Skin epidermis (tissue), 12 donors: ENCODE measurements at regions not wholly inside any gene's neighbourhood (a gene's known extent, or its start where the extent isn't known, plus 50 kb on each side); places are given as distances from the start of the nearest gene placed in this dataset.

ENCODE experiments used
- H3K27ac ChIP-seq, 21 experiments: fragments of 200-600 bp; sonication (generic) in 11 of 21; one replicate each; pipeline ENCODE4 v1.5.0; 2020; ENCODE audit warnings: mild to moderate bottlenecking in 3 of 21, inconsistent platforms in 2 of 21, moderate library complexity in 2 of 21
- H3K4me3 ChIP-seq, 7 experiments: fragments of 200-600 bp; sonication (generic) in 2 of 7; one replicate each; pipeline ENCODE4 v1.5.0; 2020; ENCODE audit warnings: inconsistent platforms in 2 of 7, mild to moderate bottlenecking in 2 of 7, moderate library complexity in 1 of 7

DNA sequence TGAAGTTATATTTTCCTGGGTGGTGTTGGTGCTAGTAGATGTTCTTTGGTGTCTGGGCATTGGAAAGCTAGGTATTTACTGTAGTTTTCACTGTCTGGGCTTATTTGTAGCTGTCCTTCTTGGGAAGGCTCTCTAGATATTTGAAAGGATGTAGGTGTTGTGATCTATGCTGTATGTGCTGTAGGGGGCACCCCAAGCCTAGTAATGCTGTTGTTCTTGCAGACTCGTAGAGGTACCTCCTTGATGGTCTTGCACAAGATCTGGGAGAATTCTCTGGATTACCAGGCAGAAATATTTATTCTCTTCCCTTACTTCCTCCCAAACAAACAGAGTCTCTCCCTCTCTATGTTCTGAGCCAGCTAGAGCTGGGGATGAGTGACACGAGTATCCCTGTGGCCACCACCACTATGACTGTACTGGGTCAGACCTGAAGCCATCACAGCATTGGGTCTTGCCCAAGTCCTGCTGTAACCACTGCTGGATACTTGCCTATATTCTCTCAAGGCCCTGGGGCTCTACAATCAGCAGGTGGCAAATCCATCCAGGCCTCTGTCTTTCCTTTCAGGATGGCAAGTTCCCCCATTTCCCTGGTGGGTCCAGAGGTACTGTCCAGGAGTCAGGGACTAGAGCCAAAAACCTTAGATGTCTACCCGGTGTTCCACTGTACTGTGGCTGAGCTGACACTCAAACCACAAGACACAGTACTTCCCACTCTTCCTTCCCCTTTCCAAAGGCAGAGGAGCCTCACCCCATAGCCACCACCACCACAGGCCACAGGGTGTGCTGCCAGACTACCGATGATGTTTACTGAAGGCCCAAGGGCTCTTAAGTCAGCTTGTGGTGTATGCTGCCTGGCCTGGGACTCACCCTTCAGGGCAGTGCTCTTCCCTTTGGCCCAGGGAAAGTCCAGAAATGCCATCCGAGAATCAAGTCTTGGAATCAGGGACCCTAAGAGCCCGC lies 195.2 kb upstream of the DPPA4 start:
- H3K4me3 ChIP-seq, result no peak overlapping the region
- H3K27ac ChIP-seq, result no peak overlapping the region

DNA sequence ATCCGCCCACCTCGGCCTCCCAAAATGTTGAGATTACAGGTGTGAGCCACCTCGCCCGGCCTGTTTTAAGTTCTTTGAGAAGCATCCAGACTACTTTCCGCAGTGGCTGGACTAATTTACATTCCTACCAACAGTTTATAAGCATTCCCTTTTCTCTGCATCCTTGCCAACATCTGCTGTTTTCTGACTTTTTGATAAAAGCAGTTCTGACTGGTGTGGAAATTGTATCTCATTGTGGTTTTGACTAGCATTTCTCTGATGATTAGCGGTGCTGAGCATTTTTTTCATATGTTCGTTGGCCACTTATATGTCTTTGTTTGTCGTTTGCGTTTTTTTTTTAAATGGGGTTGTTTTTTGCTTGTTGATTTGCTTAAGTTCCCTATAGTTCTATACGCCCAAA lies 208.4 kb upstream of the DPPA4 start:
- H3K4me3 ChIP-seq, result no peak overlapping the region
- H3K27ac ChIP-seq, result no peak overlapping the region

DNA sequence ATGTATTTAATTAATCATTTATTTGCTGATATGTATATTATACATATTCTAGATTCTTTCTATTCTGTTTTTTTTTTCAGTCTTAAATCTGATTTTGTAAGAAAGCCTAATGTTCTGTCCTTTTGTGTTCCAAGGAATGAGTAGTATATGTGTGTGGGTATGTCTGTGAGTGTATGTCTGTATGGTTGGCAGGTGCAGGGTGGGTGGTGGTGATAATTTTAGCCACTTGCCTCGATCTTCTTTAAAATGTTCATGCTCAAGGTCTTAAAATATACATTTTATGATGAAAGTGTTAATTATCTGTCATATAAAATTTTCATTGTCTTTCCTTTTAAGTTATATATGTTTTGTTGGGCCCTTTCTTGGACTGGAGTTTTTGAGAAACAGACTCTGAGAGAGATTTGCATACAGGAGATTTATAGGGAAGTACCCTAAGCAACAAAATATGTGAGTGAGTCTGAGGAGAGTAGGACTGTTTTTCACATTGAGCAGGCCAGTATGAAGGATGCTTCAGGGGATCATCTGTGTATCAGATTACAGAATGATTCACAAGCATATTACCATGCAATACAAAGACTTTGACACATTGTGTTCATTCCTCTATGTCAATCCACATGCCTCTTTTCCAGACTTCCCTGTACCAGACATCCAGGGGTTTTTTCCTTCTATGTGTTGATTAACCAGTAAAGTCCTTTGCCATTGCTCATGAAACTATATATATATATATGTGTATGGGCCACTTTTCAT lies 211.0 kb upstream of the DPPA4 start:
- Histone ChIP-seq H3K4me3 (no peak overlapping the region), H3K27ac (no peak overlapping the region)

DNA sequence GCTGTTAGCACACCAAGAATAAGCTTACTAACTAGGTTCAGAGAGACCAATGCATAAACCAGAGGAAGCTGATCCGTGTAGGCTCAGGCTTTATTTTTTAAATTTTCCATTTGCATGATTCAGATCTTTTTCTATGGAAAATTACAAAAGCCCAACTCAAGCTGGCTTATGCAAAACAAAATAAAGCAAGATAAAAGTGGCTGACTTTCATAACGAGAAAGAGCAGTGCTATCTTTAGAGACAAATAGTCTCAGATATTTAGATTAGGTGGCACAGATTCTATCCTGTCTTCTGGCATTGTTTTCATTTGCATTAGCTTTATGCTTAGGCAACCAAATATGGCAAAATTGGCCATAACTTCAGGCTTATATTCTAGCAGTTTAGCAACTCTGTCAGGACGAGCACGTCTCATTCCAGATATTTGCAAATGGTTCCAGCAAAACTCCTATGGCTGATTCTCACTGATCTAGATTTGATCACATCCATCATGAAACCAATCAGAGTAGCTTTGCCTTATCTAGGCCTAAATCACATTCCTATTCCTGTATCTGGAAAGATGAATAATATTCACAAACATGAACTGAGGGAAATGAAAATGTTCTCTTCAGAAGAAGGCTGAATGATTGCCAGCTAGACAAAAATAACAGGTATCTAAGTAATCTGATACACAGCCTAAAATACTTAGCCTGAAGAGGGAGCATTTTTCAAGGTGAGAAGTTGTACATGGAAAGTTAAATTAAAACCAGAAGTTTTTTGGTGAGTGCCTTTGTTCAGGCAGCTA lies 216.4 kb upstream of the DPPA4 start:
- Histone ChIP-seq H3K4me3 (no peak overlapping the region), H3K27ac (no peak overlapping the region)

DNA sequence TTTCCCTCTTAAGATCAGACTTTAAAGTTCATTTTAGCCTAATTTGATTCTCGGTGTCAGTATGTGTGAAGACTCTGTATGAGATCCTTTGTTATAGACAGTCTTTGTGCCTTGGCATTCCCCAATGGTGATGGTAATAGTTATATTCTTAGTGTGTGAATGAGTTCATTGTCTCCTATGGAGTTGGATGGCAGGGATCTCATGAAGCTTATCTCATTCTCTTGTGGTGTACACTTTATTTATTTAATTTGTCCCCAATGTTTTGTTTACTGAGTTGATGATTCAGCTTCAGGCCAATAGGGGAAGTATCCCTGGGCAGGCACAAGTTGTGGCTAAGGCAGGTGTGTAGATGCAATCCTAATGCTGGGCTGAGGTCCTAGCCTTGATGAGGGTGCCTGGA lies 222.0 kb upstream of the DPPA4 start:
- Histone ChIP-seq H3K4me3 (no peak overlapping the region), H3K27ac (no peak overlapping the region)

DNA sequence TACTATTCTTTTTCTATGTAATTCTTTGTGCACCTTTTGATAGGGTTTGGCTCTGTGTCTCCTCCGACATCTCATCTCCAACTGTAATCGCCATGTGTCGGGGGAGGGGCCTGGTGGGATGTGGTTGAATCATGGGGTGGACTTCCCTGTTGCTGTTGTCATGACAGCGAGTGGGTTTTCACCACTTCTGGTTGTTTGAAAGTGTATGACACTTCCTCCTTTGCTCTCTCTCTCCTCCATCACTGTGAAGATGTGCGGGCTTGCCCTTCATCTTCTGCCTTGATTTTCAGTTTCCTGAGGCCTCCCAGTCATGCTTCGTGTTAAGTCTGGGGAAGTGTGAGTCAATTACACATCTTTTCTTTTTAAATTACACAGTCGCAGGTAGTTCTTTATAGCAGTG lies 225.8 kb upstream of the DPPA4 start:
- H3K27ac ChIP-seq, result no peak overlapping the region
- H3K4me3 ChIP-seq, result no peak overlapping the region

DNA sequence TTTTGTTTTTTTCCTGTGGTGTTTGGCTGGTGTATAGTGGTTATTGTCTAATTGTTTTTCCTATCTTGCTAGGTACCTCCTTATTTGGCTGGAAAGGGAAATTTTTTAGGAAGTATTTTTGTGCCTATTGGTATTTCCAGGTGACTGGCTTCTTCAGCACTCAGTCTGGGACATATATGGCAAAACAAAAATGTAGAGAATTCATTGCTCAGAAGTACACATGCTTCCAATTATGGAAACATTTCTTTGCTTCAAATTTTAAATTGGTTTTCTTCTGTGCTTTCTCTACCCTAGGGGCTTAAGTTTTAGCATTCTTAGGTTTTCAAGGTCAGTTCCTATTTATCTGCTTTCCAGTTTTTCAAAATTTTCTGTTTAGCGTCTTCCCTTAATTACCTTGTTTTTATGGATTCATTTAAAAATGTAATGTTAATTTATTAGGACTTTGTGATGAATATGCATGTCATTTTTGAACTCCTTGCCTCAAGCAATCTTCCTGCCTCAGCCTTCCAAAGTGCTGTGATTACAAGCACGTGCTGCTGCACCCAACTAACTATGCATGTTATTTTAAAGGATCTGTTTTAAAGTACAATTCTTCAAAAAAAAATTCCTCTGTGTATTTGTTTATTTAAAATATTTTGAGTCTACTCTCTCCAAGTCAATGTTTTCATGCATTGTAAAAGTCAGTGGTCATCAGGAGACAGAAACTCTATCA lies 231.9 kb upstream of the DPPA4 start:
- Histone ChIP-seq H3K4me3 (no peak overlapping the region), H3K27ac (no peak overlapping the region)

DNA sequence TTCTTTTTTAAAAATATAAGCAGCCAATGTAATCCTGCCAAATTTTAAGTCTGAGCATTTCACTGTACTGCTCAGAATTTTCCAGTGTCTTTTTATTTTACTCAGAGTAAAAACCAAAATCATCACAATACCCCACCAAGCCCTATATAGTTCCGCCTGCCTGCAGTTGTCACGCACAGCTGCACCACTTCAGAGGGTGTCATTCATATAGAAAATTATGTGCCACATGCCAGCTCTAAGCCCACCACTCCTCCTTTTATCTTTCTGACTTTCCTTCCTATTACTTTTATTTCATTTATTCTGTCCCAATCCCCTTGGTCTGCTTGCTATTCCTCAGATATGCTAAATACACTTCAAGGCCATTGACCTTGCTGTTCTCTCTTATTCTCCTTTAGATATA lies 233.1 kb upstream of the DPPA4 start:
- H3K27ac ChIP-seq, result no peak overlapping the region
- H3K4me3 ChIP-seq, result no peak overlapping the region

DNA sequence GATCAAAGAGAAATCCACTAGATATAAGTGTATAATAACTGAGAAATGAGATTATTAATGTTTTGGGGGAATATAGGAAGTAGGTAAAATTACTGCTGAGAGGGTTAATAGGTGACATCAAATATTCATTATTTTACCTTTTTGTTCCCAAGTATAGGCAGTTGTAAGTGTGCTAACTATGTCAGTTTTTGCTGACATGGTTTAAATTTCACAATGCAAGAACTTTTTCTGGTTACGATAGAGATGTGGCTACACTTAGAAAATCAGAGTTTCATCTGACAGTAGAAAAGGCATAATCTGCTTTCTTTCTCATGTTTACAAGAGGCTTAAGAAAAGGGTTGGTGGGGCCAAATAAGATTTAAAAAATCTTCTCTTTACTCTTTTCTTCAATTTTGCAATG lies 235.0 kb upstream of the DPPA4 start:
- Histone ChIP-seq H3K27ac (no peak overlapping the region), H3K4me3 (no peak overlapping the region)

DNA sequence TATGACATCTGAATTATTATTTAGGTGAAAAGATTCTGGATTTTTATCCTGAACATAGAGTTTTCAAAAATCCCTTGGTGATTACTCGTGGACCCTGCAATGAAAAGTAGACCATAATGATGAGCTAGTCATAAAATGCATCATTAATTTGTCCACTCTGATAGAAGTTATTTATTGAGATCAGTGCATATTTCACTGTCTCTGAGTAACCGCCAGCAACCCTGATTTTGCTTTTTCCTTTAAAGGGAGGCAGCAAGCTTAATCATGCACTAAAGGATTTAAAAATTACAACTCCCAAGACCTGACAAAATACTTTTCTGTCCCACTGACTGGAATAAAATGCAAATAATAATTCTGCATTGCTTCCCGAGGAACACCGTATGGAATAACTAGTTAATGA lies 259.6 kb upstream of the DPPA4 start:
- H3K27ac ChIP-seq, result no peak overlapping the region

DNA sequence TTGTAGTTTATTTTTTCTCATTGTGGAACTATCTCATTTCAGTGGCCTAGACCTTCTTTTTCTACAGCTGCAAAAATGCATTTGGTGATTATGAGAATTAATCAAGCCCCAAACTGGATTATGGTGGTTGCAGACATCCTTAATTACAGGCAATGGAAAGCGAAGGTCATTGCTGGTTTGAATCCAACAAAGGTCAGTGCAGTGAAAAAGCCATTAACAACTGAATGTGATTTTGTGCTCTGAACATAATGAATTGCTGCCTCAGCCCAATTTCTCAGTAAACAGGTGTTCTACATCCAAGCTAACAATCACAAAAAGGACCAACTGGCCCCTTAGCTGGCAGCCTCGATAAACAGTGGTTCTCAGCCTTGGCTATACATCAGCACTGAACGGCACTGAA lies 260.1 kb upstream of the DPPA4 start:
- H3K27ac ChIP-seq, result no peak overlapping the region
- no peak overlapping the region for H3K4me3 ChIP-seq

More for the DNA sequence above, 259.6 kb upstream of the DPPA4 start:
- H3K4me3 ChIP-seq, result no peak overlapping the region

DNA sequence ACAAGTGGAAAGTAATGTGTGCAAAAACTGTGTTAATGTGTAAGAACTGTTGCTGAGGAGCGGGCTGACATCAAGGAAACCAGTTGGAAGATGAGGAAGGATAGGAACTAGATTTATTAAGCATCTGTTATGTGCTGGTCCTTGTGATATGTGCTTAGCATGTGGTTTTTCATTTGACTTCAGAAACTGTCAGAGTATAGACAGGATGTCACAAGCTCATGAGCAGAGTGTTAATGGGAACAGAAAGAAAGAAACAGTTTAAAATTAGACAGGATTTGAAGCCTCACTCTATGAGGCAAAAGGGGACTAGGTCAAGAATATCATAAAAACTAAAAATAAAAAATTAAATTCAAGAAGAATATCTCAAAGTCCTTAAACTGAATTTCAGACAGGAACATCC lies 270.6 kb upstream of the DPPA4 start:
- Histone ChIP-seq H3K27ac (no peak overlapping the region), H3K4me3 (no peak overlapping the region)

DNA sequence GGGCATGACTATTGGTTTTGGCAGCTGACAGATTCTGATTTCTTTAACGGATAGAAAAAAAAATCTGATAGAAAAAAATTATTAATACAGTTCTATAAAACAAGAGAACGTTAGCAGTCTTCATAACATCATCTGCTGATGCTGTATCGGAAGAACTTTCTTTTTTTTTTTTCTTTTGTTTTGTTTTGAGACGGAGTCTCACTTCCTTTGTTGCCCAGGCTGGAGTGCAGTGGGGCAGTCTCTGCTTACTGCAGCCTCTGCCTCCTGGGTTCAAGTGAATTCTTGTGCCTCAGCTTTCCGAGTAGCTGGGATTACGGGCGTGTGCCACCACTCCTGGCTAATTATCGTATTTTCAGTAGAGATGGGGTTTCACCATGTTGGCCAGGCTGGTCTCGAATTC lies 271.2 kb upstream of the DPPA4 start:
- H3K4me3 ChIP-seq, result no peak overlapping the region
- no peak overlapping the region for H3K27ac ChIP-seq

DNA sequence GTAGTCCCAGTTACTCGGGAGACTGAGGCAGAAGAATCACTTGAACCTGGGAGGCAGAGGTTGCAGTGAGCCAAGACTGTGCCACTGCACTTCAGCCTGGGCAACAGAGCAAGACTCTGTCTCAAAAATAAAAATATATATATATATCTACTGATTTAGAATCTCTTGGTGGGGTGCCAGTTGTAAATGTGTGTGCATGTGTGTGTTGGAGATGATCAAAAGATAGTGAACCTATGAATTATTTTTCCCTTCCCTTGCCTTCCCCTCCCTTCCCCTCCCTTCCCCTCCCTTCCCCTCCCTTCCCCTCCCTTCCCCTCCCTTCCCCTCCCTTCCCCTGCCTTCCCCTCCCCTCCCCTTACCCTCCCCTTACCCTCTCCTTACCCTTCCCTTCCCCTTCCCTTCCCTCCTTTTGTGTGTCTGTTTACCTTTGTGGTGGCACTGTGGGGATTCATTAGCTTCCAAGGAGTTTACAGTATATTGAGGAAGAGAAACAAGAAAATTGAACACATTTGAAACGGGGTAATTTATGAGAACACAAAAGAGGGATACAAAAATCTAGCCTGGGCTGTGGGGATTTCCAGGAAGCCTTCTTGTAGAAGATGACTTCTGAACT lies 281.5 kb upstream of the DPPA4 start:
- Histone ChIP-seq H3K4me3 (no peak overlapping the region), H3K27ac (no peak overlapping the region)

DNA sequence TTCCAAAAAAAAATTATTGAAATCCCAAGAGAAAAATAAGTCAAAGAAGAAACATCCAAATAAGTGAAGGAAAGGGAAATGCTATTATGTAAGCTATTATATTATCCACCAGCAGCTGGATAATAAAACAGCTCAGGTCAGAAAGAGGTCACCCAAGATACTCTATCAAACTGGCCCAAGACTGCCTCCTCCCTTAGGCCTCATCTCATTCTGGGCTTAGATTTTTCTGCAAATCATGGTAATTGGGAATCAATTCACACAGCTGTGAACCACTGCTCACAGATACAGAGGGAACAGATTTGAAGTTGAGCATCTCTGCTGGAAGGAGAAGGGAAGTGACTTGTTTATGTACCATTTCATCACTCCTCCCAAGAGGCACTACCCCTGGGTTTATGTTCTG lies 294.6 kb upstream of the DPPA4 start:
- Histone ChIP-seq H3K4me3 (no peak overlapping the region), H3K27ac (no peak overlapping the region)

DNA sequence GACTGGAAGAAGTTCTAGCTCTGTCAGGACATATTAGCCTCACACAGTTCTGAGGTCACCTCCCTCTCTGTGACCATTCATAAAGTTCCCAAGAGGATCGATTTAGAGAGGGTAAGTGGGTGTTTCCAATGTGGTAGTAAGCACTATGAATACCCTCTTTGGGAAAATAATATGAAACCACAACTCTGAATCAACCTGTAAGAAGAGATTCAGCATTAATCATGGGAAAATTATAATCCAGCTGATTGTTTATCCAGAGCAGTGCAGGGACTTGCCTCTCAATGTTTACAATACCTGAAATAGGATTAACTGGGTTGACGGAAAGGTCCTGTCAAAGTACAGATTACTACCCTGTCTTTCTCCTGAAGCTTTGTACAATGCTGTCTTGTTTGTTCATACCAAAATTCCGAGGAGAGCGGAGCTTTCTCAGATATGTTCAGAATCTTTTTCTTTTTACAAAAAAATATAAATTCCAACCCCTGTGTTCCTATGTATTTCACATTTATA lies 302.9 kb upstream of the DPPA4 start:
- H3K27ac ChIP-seq, result no peak overlapping the region
- H3K4me3 ChIP-seq, result no peak overlapping the region

DNA sequence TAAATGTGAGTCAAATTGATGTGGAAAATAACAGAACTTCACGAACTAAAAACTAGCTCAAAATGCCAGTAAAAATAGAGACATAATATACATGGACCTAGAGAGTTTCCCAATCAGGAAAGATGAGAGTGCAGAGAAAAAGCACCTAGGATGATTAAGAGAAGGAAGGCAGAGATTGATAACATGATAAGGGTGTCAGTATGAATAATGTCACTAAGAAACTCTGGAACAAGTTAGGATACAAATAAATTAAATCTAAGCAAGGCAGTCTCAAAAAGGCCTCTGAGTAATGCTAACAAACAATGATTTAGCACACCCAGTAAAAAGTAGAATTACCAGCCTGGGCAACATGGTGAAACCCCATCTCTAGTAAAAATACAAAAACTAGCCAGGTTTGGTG lies 304.7 kb upstream of the DPPA4 start:
- H3K4me3 ChIP-seq, result no peak overlapping the region
- no peak overlapping the region for H3K27ac ChIP-seq

DNA sequence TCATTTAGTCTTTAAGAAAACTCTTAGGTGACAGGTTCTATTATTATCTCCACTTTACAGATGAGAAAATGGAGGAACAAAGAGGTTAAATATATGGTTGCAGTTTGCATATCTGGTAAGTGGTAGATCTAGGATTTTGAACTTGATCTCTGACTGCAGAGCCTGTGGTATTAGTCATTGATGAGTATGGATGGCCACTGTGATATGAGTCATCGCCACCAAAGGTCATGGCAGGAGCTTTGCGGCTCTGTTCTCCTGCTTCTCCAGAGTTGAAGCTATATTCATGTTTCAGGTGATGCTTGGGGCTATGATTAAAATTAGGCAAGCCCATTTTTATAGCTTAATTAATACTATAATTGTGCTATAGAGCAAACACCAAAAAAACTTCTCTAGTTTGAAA lies 306.2 kb upstream of the DPPA4 start:
- no peak overlapping the region for H3K4me3 ChIP-seq
- no peak overlapping the region for H3K27ac ChIP-seq

DNA sequence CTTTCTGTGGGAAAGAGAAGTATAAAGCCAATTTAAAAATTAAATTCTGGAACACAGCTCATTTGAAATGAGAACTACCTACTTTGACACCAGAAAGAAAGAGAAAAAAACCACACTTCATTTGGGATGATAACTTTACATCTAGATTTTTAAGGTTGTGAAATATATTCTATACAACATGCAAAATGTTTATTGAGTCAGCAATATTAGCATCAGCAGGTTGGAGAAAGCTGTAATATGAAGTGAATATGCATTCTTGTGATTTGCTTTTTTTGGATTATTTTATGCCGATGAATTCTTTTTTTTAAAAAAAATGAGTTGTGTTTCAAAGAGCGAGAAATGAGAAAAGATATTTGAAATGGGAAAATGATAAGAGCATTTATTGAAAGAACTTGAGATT lies 307.0 kb upstream of the DPPA4 start:
- Histone ChIP-seq H3K4me3 (no peak overlapping the region), H3K27ac (no peak overlapping the region)
